ENCODE measurements at regions not wholly inside any gene's neighbourhood (a gene's known extent, or its start where the extent isn't known, plus 50 kb on each side); places are given as distances from the start of the nearest gene placed in this dataset.

DNA sequence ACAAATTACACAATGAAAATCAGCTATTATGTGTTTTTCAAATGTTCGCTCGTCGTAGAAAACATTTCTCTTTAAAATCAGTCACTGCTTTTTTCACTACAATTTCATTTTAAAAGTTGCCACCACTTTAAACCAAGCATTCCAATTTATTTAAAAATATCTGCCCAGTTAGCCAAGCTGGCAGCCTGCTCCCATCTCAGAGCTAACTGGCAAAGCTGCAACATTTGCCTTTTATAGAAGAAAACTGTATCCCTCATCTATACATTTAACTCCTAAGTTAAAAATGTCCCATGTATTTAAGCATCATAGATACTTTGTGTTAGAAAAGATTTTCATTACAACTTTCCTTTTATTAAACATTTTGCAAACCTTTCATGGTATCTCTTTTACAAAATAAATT is 294.9 kb upstream of the ADAMTS16 start:
- H3K4me1 ChIP-seq (ENCODE audit: low read length), result no peaks in the 10 kb centered on the region
- H3K9me3 ChIP-seq (replicated peaks; ENCODE audit: insufficient read depth, low read length), result no peaks in the 10 kb centered on the region
- H3K79me2 ChIP-seq (ENCODE audit: low read length), result no peaks in the 10 kb centered on the region
- no peak for DNase-seq
- H3K27ac ChIP-seq (ENCODE audit: low read length), result no peak overlapping the region
- no peak overlapping the region for H3K9ac ChIP-seq (ENCODE audit: low read length)
- no peak for TF ChIP-seq EZH2 (optimal IDR thresholded peaks at IDR 0.05; ENCODE audit: low read depth, low read length)
- no peak for TF ChIP-seq EZH2phosphoT487 (IDR thresholded peaks at IDR 0.05; ENCODE audit: low read length)
- TF ChIP-seq, protein P1, sequence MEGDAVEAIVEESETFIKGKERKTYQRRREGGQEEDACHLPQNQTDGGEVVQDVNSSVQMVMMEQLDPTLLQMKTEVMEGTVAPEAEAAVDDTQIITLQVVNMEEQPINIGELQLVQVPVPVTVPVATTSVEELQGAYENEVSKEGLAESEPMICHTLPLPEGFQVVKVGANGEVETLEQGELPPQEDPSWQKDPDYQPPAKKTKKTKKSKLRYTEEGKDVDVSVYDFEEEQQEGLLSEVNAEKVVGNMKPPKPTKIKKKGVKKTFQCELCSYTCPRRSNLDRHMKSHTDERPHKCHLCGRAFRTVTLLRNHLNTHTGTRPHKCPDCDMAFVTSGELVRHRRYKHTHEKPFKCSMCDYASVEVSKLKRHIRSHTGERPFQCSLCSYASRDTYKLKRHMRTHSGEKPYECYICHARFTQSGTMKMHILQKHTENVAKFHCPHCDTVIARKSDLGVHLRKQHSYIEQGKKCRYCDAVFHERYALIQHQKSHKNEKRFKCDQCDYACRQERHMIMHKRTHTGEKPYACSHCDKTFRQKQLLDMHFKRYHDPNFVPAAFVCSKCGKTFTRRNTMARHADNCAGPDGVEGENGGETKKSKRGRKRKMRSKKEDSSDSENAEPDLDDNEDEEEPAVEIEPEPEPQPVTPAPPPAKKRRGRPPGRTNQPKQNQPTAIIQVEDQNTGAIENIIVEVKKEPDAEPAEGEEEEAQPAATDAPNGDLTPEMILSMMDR (IDR thresholded peaks at IDR 0.05; ENCODE audit: low read length), result no peak
- H2AFZ ChIP-seq (ENCODE audit: low read length), result no peak overlapping the region
- no peak overlapping the region for H3K4me3 ChIP-seq (ENCODE audit: low read length)
- no peak overlapping the region for H3K4me2 ChIP-seq (ENCODE audit: low read depth, low read length)
- no peaks in the 10 kb centered on the region for H3K36me3 ChIP-seq (replicated peaks; ENCODE audit: insufficient read depth, low read length)
- no peaks in the 10 kb centered on the region for H3F3A ChIP-seq (ENCODE audit: insufficient read depth, low read length)
- H3K9me2 ChIP-seq (replicated peaks; ENCODE audit: insufficient read depth, low read length), result no peaks in the 10 kb centered on the region
- H4K20me1 ChIP-seq (ENCODE audit: insufficient read depth, low read length), result no peaks in the 10 kb centered on the region
- H3K27me3 ChIP-seq (replicated peaks; ENCODE audit: insufficient read depth, low read length), result no peaks in the 10 kb centered on the region

DNA sequence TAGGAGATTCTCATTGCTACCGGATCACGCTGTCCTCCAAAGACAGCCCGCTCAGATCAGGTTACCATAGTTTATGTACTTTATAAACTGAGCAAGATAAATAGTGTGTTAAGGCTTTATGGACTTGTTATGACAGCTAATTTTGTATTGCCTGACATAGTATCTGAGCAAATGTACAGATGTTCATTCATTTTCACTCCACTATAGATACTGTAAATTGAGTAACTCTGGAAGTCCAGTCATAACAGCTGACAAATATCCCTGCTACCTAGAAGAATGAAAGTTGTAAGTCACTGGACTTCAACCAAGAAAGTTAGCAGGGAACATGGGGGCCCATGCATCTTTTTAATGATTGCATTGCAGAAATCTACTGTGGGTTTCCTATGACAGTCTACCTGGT is 292.4 kb upstream of the ADAMTS16 start:
- Histone ChIP-seq H3F3A (ENCODE audit: insufficient read depth, low read length) (no peaks in the 10 kb centered on the region), H3K9me2 (replicated peaks; ENCODE audit: insufficient read depth, low read length) (no peaks in the 10 kb centered on the region), H3K9me3 (replicated peaks; ENCODE audit: insufficient read depth, low read length) (no peaks in the 10 kb centered on the region), H3K4me1 (ENCODE audit: low read length) (no peaks in the 10 kb centered on the region), H3K9ac (ENCODE audit: low read length) (no peak overlapping the region), H3K36me3 (replicated peaks; ENCODE audit: insufficient read depth, low read length) (no peaks in the 10 kb centered on the region), H3K4me2 (ENCODE audit: low read depth, low read length) (no peak overlapping the region), H2AFZ (ENCODE audit: low read length) (no peak overlapping the region), H3K27me3 (replicated peaks; ENCODE audit: insufficient read depth, low read length) (no peaks in the 10 kb centered on the region), H3K27ac (ENCODE audit: low read length) (no peak overlapping the region), H3K4me3 (ENCODE audit: low read length) (no peak overlapping the region), H4K20me1 (ENCODE audit: insufficient read depth, low read length) (no peaks in the 10 kb centered on the region), H3K79me2 (ENCODE audit: low read length) (no peaks in the 10 kb centered on the region)
- TF ChIP-seq, protein P1 (IDR thresholded peaks at IDR 0.05; ENCODE audit: low read length), result no peak
- TF ChIP-seq EZH2phosphoT487 (IDR thresholded peaks at IDR 0.05; ENCODE audit: low read length) (no peak), EZH2 (optimal IDR thresholded peaks at IDR 0.05; ENCODE audit: low read depth, low read length) (no peak)
- DNase-seq, result no peak

DNA sequence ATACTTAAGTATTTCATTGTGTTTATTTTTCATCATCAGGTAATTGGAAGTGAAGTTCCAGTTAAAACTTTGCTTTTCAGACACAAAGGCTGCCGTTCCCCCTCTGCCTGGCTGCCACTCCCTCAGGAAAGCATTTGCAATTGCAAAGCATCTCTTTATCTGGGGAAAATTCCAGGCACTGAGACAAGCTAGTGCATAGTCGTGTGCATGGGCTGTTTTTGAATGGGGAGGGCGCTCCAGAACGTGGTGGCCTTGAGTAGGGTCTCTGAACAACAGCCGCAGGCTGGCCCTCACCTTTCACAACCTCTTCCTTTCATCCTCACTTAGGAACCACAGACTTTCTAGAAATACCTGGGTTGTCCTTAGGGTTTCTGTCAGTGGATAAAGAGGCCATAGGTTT is 285.1 kb upstream of the ADAMTS16 start:
- Histone ChIP-seq H4K20me1 (ENCODE audit: insufficient read depth, low read length) (no peaks in the 10 kb centered on the region), H2AFZ (ENCODE audit: low read length) (no peak overlapping the region)

More for the DNA sequence above, 285.1 kb upstream of the ADAMTS16 start:
- Histone ChIP-seq H3K27me3 (replicated peaks; ENCODE audit: insufficient read depth, low read length) (no peaks in the 10 kb centered on the region), H3F3A (ENCODE audit: insufficient read depth, low read length) (no peaks in the 10 kb centered on the region), H3K36me3 (replicated peaks; ENCODE audit: insufficient read depth, low read length) (no peaks in the 10 kb centered on the region), H3K9ac (ENCODE audit: low read length) (no peak overlapping the region), H3K4me2 (ENCODE audit: low read depth, low read length) (no peak overlapping the region), H3K4me1 (ENCODE audit: low read length) (no peaks in the 10 kb centered on the region), H3K9me3 (replicated peaks; ENCODE audit: insufficient read depth, low read length) (no peaks in the 10 kb centered on the region), H3K9me2 (replicated peaks; ENCODE audit: insufficient read depth, low read length) (no peaks in the 10 kb centered on the region), H3K27ac (ENCODE audit: low read length) (no peak overlapping the region), H3K79me2 (ENCODE audit: low read length) (no peaks in the 10 kb centered on the region), H3K4me3 (ENCODE audit: low read length) (no peak overlapping the region)
- DNase-seq, result no peak
- TF ChIP-seq EZH2 (optimal IDR thresholded peaks at IDR 0.05; ENCODE audit: low read depth, low read length) (no peak), EZH2phosphoT487 (IDR thresholded peaks at IDR 0.05; ENCODE audit: low read length) (no peak)
- TF ChIP-seq, protein P1 (IDR thresholded peaks at IDR 0.05; ENCODE audit: low read length), result no peak

Data from MM.1S (cell line).